GM12878 (cell line): ENCODE measurements at regions not wholly inside any gene's neighbourhood (a gene's known extent, or its start where the extent isn't known, plus 50 kb on each side); places are given as distances from the start of the nearest gene placed in this dataset.

Experiments used
- ATAC-seq: fragments of 200-7000 bp; cut with Tn5 transposase; 3 replicates; pipeline ENCODE4 v1.9.1; 2020; ENCODE audit warnings: mild to moderate bottlenecking, moderate library complexity
- BruUV-seq: library from RNA; stranded (reverse); fragments of 400-500 nt; replicated peaks from 2 replicates; lab custom pipeline; 2021; lab: Mats Ljungman, UMichigan
- CTCF ChIA-PET: fragments of 300-600 bp; sonication (Branson Sonifier 250); formaldehyde crosslinking; extraction: SDS; loops from one replicate; lab custom pipeline; 2021; ENCODE audit warnings: inconsistent platforms; lab: Yijun Ruan, JAX
- POLR2A ChIA-PET: fragments of 350-600 bp; formaldehyde crosslinking; extraction: SDS; loops from one replicate; lab custom pipeline; 2021; ENCODE audit warnings: inconsistent platforms; lab: Charles Lee
- RAD21 ChIA-PET: fragments of 300-600 bp; sonication (Branson Sonifier 250); formaldehyde crosslinking; loops from one replicate; lab custom pipeline; 2023; ENCODE audit warnings: antibody characterized with exemption; ENCODE audit not compliant: unreplicated experiment; lab: Charles Lee
- SMC1A ChIA-PET: fragments of 300-600 bp; sonication (Branson Sonifier 250); formaldehyde crosslinking; loops from one replicate; lab custom pipeline; 2023; ENCODE audit not compliant: unreplicated experiment, uncharacterized antibody; lab: Charles Lee
- DNase-seq: peaks from one replicate; pipeline ENCODE4 v3.0.0-alpha.2; 2011; ENCODE audit warnings: low read depth, low spot score
- FAIRE-seq: peaks from 3 replicates; lab custom pipeline; 2011; peaks lifted over from hg19 to GRCh38; lab: Jason Lieb, UNC
- H2AFZ ChIP-seq: 2 replicates; pipeline ENCODE4 v1.6.0; 2011; ENCODE audit warnings: low read depth, low read length, control low read depth; ENCODE audit not compliant: control insufficient read depth
- H3K27ac ChIP-seq: 2 replicates; pipeline ENCODE4 v1.5.1; 2011; ENCODE audit warnings: control low read depth; ENCODE audit not compliant: control insufficient read depth, insufficient read depth
- H3K27me3 ChIP-seq, 2 experiments: replicated peaks in 1 of 2; 2 replicates each; pipeline versions ENCODE4 v1.6.0 to v1.6.1; 2011; ENCODE audit warnings: low read length in 1 of 2; ENCODE audit not compliant: control insufficient read depth in 2 of 2, insufficient read depth in 2 of 2
- H3K36me3 ChIP-seq, 2 experiments: 2 replicates each; pipeline ENCODE4 v1.5.1; 2011; ENCODE audit warnings: low read length in 1 of 2; ENCODE audit not compliant: control insufficient read depth in 2 of 2, insufficient read depth in 2 of 2
- H3K4me1 ChIP-seq: 2 replicates; pipeline ENCODE4 v1.6.1; 2011; ENCODE audit warnings: mild to moderate bottlenecking, low read length, moderate library complexity, mixed read lengths; ENCODE audit not compliant: control insufficient read depth, insufficient read depth
- H3K4me2 ChIP-seq: 2 replicates; pipeline ENCODE4 v1.6.0; 2011; ENCODE audit warnings: control low read depth; ENCODE audit not compliant: control insufficient read depth, insufficient read depth
- H3K4me3 ChIP-seq: fragments of 200-600 bp; sonication (generic); 2 replicates; pipeline ENCODE4 v1.5.1; 2016
- H3K79me2 ChIP-seq: 2 replicates; pipeline ENCODE4 v1.6.0; 2011; ENCODE audit warnings: low read length; ENCODE audit not compliant: control insufficient read depth, insufficient read depth
- H3K9ac ChIP-seq: 2 replicates; pipeline ENCODE4 v1.8.0; 2011; ENCODE audit warnings: low read length, control low read depth, mixed read lengths; ENCODE audit not compliant: control insufficient read depth, insufficient read depth
- H3K9me3 ChIP-seq: replicated peaks from 3 replicates; pipeline ENCODE4 v1.5.1; 2011; ENCODE audit warnings: mild to moderate bottlenecking, low read length; ENCODE audit not compliant: control insufficient read depth, insufficient read depth
- H4K20me1 ChIP-seq: 2 replicates; pipeline ENCODE4 v1.6.0; 2011; ENCODE audit not compliant: control insufficient read depth, insufficient read depth
- CEBPB ChIP-seq, 2 experiments: fragments of 150-350 bp in 1 of 2; IDR thresholded peaks; 2 replicates each; pipeline ENCODE4 v1.6.1; 2012 to 2014; ENCODE audit warnings: low read depth in 2 of 2, low read length in 2 of 2, borderline replicate concordance in 1 of 2, inconsistent platforms in 1 of 2
- HCFC1 ChIP-seq: fragments of 150-350 bp; IDR thresholded peaks from 2 replicates; pipeline ENCODE4 v1.6.1; 2014; ENCODE audit warnings: low read length
- HDAC2 ChIP-seq: fragments of 200-600 bp; sonication (generic); IDR thresholded peaks from 2 replicates; pipeline ENCODE4 v1.6.1; 2017
- NBN ChIP-seq: fragments of 450-650 bp; IDR thresholded peaks from 2 replicates; pipeline ENCODE4 v1.6.1; 2016
- NFYA ChIP-seq: IDR thresholded peaks from 2 replicates; pipeline ENCODE4 v1.6.1; 2011; ENCODE audit warnings: low read depth, mild to moderate bottlenecking, low read length, improper control_type of control experiment, borderline replicate concordance
- NR2F1 ChIP-seq: fragments of 450-650 bp; conservative IDR thresholded peaks from 2 replicates; pipeline ENCODE4 v1.6.1; 2017; ENCODE audit warnings: mild to moderate bottlenecking
- SMAD5 ChIP-seq: IDR thresholded peaks from 2 replicates; pipeline ENCODE4 v1.6.1; 2016; ENCODE audit warnings: antibody characterized with exemption, low read depth
- SPI1 ChIP-seq: IDR thresholded peaks from 2 replicates; pipeline ENCODE4 v1.6.1; 2011; ENCODE audit warnings: low read depth, mild to moderate bottlenecking, low read length, moderate library complexity, borderline replicate concordance; ENCODE audit not compliant: insufficient read depth
- SREBF1 ChIP-seq: IDR thresholded peaks from 2 replicates; pipeline ENCODE4 v1.6.1; 2012; ENCODE audit warnings: mild to moderate bottlenecking, low read length
- whole genome bisulfite sequencing: methylation state at CpG from one replicate; pipeline ENCODE4 v1.1.6; 2016; ENCODE audit warnings: low lambda C conversion rate; ENCODE audit not compliant: insufficient replicate concordance, insufficient coverage; ENCODE audit errors: missing lambda C conversion rate; 5-methylcytosine and 5-hydroxymethylcytosine counted together
- in situ Hi-C: fragments of 300-500 bp; cut with MboI; formaldehyde crosslinking; loops from 9 replicates; pipeline ENCODE4 v1.14.3; 2018; ENCODE audit warnings: mixed read lengths
- intact Hi-C: fragments of 100-400 bp; cut with micrococcal nuclease; formaldehyde crosslinking; loops from one replicate; pipeline ENCODE4 v1.14.2; 2022; ENCODE audit not compliant: unreplicated experiment
- TF ChIP-seq, protein P1 (sequence below): fragments of 450-650 bp; formaldehyde crosslinking; IDR thresholded peaks from 2 replicates; pipeline ENCODE4 v1.5.0; 2022; ENCODE audit warnings: mild to moderate bottlenecking, missing genetic modification characterization
- TF ChIP-seq, protein P2 (sequence below): fragments of 450-650 bp; IDR thresholded peaks from 2 replicates; pipeline ENCODE4 v1.6.1; 2017; ENCODE audit warnings: mild to moderate bottlenecking

DNA sequence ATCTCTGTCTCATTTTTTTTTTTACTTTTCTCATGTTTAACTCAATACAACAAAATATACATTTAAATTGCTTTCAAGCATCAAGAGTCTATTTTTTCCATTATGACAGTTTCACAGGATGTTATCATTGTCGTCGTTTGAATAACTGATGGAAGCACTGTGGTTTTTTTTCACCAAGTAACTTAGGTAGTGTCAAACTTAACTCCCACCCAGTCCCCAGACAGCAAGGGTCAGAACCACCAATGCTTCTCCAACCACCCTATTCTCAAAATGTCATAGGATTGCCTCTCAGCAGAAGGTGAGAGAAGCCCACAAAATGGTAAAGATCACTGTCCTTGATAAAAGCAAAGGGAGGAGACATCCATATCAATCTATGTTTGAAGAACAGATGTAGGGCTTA lies 339.4 kb downstream of the SFMBT2 start:
- H3K9me3 ChIP-seq, result no peaks in the 10 kb centered on the region
- RAD21 ChIA-PET, result no interaction called here
- H3K36me3 ChIP-seq, result no peaks in the 10 kb centered on the region
- H3K27ac ChIP-seq, result no peak overlapping the region
- in situ Hi-C loops, result no loop called here
- no TSS peak for BruUV-seq
- H4K20me1 ChIP-seq, result no peaks in the 10 kb centered on the region
- no peak overlapping the region for H3K4me2 ChIP-seq
- no peak for TF ChIP-seq NR2F1
- TF ChIP-seq, protein P1, sequence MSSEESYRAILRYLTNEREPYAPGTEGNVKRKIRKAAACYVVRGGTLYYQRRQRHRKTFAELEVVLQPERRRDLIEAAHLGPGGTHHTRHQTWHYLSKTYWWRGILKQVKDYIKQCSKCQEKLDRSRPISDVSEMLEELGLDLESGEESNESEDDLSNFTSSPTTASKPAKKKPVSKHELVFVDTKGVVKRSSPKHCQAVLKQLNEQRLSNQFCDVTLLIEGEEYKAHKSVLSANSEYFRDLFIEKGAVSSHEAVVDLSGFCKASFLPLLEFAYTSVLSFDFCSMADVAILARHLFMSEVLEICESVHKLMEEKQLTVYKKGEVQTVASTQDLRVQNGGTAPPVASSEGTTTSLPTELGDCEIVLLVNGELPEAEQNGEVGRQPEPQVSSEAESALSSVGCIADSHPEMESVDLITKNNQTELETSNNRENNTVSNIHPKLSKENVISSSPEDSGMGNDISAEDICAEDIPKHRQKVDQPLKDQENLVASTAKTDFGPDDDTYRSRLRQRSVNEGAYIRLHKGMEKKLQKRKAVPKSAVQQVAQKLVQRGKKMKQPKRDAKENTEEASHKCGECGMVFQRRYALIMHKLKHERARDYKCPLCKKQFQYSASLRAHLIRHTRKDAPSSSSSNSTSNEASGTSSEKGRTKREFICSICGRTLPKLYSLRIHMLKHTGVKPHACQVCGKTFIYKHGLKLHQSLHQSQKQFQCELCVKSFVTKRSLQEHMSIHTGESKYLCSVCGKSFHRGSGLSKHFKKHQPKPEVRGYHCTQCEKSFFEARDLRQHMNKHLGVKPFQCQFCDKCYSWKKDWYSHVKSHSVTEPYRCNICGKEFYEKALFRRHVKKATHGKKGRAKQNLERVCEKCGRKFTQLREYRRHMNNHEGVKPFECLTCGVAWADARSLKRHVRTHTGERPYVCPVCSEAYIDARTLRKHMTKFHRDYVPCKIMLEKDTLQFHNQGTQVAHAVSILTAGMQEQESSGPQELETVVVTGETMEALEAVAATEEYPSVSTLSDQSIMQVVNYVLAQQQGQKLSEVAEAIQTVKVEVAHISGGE (CRISPR knock-in tag), result no peak
- TF ChIP-seq NBN, result no peak
- no peak for TF ChIP-seq HDAC2
- no peak for TF ChIP-seq SMAD5
- no peak for TF ChIP-seq HCFC1
- TF ChIP-seq, protein P2, sequence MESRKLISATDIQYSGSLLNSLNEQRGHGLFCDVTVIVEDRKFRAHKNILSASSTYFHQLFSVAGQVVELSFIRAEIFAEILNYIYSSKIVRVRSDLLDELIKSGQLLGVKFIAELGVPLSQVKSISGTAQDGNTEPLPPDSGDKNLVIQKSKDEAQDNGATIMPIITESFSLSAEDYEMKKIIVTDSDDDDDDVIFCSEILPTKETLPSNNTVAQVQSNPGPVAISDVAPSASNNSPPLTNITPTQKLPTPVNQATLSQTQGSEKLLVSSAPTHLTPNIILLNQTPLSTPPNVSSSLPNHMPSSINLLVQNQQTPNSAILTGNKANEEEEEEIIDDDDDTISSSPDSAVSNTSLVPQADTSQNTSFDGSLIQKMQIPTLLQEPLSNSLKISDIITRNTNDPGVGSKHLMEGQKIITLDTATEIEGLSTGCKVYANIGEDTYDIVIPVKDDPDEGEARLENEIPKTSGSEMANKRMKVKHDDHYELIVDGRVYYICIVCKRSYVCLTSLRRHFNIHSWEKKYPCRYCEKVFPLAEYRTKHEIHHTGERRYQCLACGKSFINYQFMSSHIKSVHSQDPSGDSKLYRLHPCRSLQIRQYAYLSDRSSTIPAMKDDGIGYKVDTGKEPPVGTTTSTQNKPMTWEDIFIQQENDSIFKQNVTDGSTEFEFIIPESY, result no peak
- TF ChIP-seq SREBF1, result no peak
- TF ChIP-seq NFYA, result no peak
- TF ChIP-seq SPI1, result no peak
- no peak for TF ChIP-seq CEBPB (IDR thresholded peaks at IDR 0.05; ENCODE audit: borderline replicate concordance in 1 of 2, low read depth in 2 of 2, low read length in 2 of 2)
- TF ChIP-seq, all 136 proteins: peak for 0
- H3K79me2 ChIP-seq, result no peaks in the 10 kb centered on the region
- no peak overlapping the region for H2AFZ ChIP-seq
- CTCF ChIA-PET, result no interaction called here
- SMC1A ChIA-PET, result no interaction called here
- 60% methylated on average over 2 of the region's 2 CpGs for WGBS
- POLR2A ChIA-PET, result no interaction called here
- intact Hi-C loops, result no loop called here
- no peaks in the 10 kb centered on the region for H3K4me1 ChIP-seq
- no peak overlapping the region for H3K9ac ChIP-seq
- no peak overlapping the region for H3K4me3 ChIP-seq
- ATAC-seq, result no peak
- FAIRE-seq, result no peak
- no peak for DNase-seq
- no peaks in the 10 kb centered on the region; a peak in 1 of 4 replicates for H3K27me3 ChIP-seq
